DND-41 (cell line): ENCODE measurements at regions not wholly inside any gene's neighbourhood (a gene's known extent, or its start where the extent isn't known, plus 50 kb on each side); places are given as distances from the start of the nearest gene placed in this dataset.

ENCODE experiments used
- CTCF ChIP-seq: IDR thresholded peaks from 2 replicates; pipeline ENCODE4 v1.5.1; 2012; ENCODE audit warnings: borderline replicate concordance, low read length, moderate library complexity, mild to moderate bottlenecking; ENCODE audit not compliant: poor library complexity, severe bottlenecking; ENCODE audit errors: extremely low read depth
- EZH2 ChIP-seq: IDR thresholded peaks from 3 replicates; pipeline ENCODE4 v1.6.1; 2012; ENCODE audit warnings: borderline replicate concordance, low read depth, mild to moderate bottlenecking, moderate library complexity, low read length, inconsistent platforms; ENCODE audit not compliant: severe bottlenecking

- no peak for TF ChIP-seq EZH2
- no peak for TF ChIP-seq CTCF
Observed at GRCh38 chr9:14438232-14439021, 124.5 kb upstream of the NFIB start.
